Right lobe of liver (tissue), 6 donors: ENCODE measurements at regions not wholly inside any gene's neighbourhood (a gene's known extent, or its start where the extent isn't known, plus 50 kb on each side); places are given as distances from the start of the nearest gene placed in this dataset.
"Not testable (repeated sequence)": the region's sequence is repeated elsewhere in the genome, so short reads cannot be mapped to it uniquely, and the experiment has no call there.

ENCODE experiments used
- ATAC-seq, 4 donors: fragments of 200-7000 bp; cut with Tn5 transposase; one replicate each; pipeline ENCODE4 v1.9.1; 2020; ENCODE audit warnings: mild to moderate bottlenecking in 4 of 4, moderate library complexity in 4 of 4
- DNase-seq, 3 donors: peaks; one replicate each; pipeline ENCODE4 v3.0.0-alpha.2; 2020
- H3K27ac ChIP-seq, 3 donors: fragments of 200-600 bp; one replicate each; pipeline ENCODE4 v1.8.0; 2022
- H3K27me3 ChIP-seq, 2 donors: fragments of 200-600 bp; one replicate each; pipeline ENCODE4 v1.8.0; 2022
- H3K36me3 ChIP-seq, 4 donors: fragments of 200-600 bp; sonication (generic) in 1 of 4; one replicate each; pipeline versions ENCODE4 v1.5.1 to v1.8.0; 2017 to 2022; ENCODE audit warnings: control low read depth in 1 of 4
- H3K4me1 ChIP-seq, 4 donors: fragments of 200-600 bp; sonication (generic) in 1 of 4; one replicate each; pipeline versions ENCODE4 v1.5.1 to v1.8.0; 2017 to 2022; ENCODE audit warnings: control low read depth in 1 of 4
- H3K4me3 ChIP-seq, 3 donors: fragments of 200-600 bp; one replicate each; pipeline ENCODE4 v1.8.0; 2022
- H3K9me3 ChIP-seq, 4 donors: fragments of 200-600 bp; sonication (generic) in 1 of 4; one replicate each; pipeline versions ENCODE4 v1.5.1 to v1.8.0; 2017 to 2022; ENCODE audit warnings: control low read depth in 1 of 4
- CTCF ChIP-seq, 4 donors: fragments of 200-600 bp in 3 of 4; fragments of 450-650 bp in 1 of 4; IDR thresholded peaks; one replicate each; pipeline versions ENCODE4 v1.5.1 to v1.8.0; 2016 to 2022; ENCODE audit warnings: antibody characterized with exemption in 4 of 4, mild to moderate bottlenecking in 2 of 4
- POLR2A ChIP-seq: fragments of 450-650 bp; IDR thresholded peaks from one replicate; pipeline ENCODE4 v1.6.1; 2017; ENCODE audit warnings: antibody characterized with exemption, mild to moderate bottlenecking
- WGBS: methylation state at CpG from one replicate; pipeline ENCODE4 v1.1.6; 2018; ENCODE audit warnings: low coverage, low lambda C conversion rate; ENCODE audit not compliant: insufficient coverage; ENCODE audit errors: missing lambda C conversion rate; 5-methylcytosine and 5-hydroxymethylcytosine counted together
- intact Hi-C, 2 donors: fragments of 100-400 bp; cut with DNase I; formaldehyde crosslinking; loops; one replicate each; pipeline versions ENCODE4 v1.11.2 to v1.14.1; 2022
- donor health status: DM: no; HTN: yes; CAD: no.
- donor health status: DM: no; HTN: no; CAD: no.
- donor health status: DM: no; HTN: no; CAD: no.
- donor health status: DM: no; HTN: yes; CAD: no.
- donor health status: DM: no; HTN: yes; CAD: no.

- Histone ChIP-seq H3K4me1 (peaks cover 0 to 6% (median 0%) of the 10 kb centered on the region in 4 donors), H3K4me3 (no peak overlapping the region), H3K27ac (no peak overlapping the region), H3K36me3 (no peaks in the 10 kb centered on the region), H3K9me3 (no peaks in the 10 kb centered on the region), H3K27me3 (no peaks in the 10 kb centered on the region)
- no peak for TF ChIP-seq POLR2A
- TF ChIP-seq CTCF (IDR thresholded peaks at IDR 0.05) = no peak
- no peak for DNase-seq
- no peak for ATAC-seq
- intact Hi-C loops = no loop called here
- WGBS = 94% methylated on average over 1 of the region's 1 CpG
Measured at GRCh38 chr3:82467051-82467450, 705.6 kb upstream of the GBE1 start.

GRCh38 chr3:82462977-82463376 lies 701.5 kb upstream of the GBE1 start:
- no peaks in the 10 kb centered on the region for H3K9me3 ChIP-seq
- no peaks in the 10 kb centered on the region for H3K27me3 ChIP-seq
- H3K36me3 ChIP-seq = no peaks in the 10 kb centered on the region
- no peak overlapping the region for H3K27ac ChIP-seq
- TF ChIP-seq POLR2A = no peak
- TF ChIP-seq CTCF (IDR thresholded peaks at IDR 0.05) = no peak
- intact Hi-C loops = no loop called here
- DNase-seq (no peak), ATAC-seq (peak; percentile 35 to 78 (median 71))
- no peak overlapping the region for H3K4me3 ChIP-seq
- H3K4me1 ChIP-seq = peaks cover 0 to 6% (median 0%) of the 10 kb centered on the region in 4 donors
- 26% methylated on average over 4 of the region's 6 CpGs for WGBS

- 39% methylated on average over 9 of the region's 10 CpGs for WGBS
- ATAC-seq = peak in 2 of 4 donors; percentile 50 to 66
- H3K27ac ChIP-seq = peak overlapping the region in 1 of 3 donors; percentile 19
- no peaks in the 10 kb centered on the region for H3K36me3 ChIP-seq
- H3K4me3 ChIP-seq = peak overlapping the region in 1 of 3 donors; percentile 26
- intact Hi-C loops = no loop called here
- H3K9me3 ChIP-seq = no peaks in the 10 kb centered on the region
- H3K4me1 ChIP-seq = peaks cover 0 to 6% (median 0%) of the 10 kb centered on the region in 4 donors
- TF ChIP-seq POLR2A = no peak
- no peak for DNase-seq
- H3K27me3 ChIP-seq = no peaks in the 10 kb centered on the region
Measured at GRCh38 chr3:82461049-82461889, 699.8 kb upstream of the GBE1 start.

- DNase-seq (no peak), ATAC-seq (peak in 1 of 4 donors; percentile 33)
- Histone ChIP-seq H3K4me3 (no peak overlapping the region), H3K9me3 (no peaks in the 10 kb centered on the region), H3K27ac (no peak overlapping the region), H3K36me3 (no peaks in the 10 kb centered on the region), H3K27me3 (no peaks in the 10 kb centered on the region), H3K4me1 (peaks cover 0 to 2% (median 0%) of the 10 kb centered on the region in 4 donors)
- TF ChIP-seq POLR2A (no peak), CTCF (IDR thresholded peaks at IDR 0.05) (no peak)
- intact Hi-C loops = no loop called here
- WGBS = 37% methylated on average over 2 of the region's 2 CpGs
Measured at GRCh38 chr3:82448320-82448719, 686.9 kb upstream of the GBE1 start.

- H3K9me3 ChIP-seq, H3K4me3 ChIP-seq, ATAC-seq, DNase-seq, intact Hi-C loops, H3K4me1 ChIP-seq, H3K27ac ChIP-seq, H3K27me3 ChIP-seq, H3K36me3 ChIP-seq: not testable (repeated sequence)
- WGBS = 13% methylated on average over 7 of the region's 7 CpGs
Measured at GRCh38 chr3:82428821-82429220, 667.4 kb upstream of the GBE1 start.
